ENCODE measurements at regions not wholly inside any gene's neighbourhood (a gene's known extent, or its start where the extent isn't known, plus 50 kb on each side); places are given as distances from the start of the nearest gene placed in this dataset.

DNA sequence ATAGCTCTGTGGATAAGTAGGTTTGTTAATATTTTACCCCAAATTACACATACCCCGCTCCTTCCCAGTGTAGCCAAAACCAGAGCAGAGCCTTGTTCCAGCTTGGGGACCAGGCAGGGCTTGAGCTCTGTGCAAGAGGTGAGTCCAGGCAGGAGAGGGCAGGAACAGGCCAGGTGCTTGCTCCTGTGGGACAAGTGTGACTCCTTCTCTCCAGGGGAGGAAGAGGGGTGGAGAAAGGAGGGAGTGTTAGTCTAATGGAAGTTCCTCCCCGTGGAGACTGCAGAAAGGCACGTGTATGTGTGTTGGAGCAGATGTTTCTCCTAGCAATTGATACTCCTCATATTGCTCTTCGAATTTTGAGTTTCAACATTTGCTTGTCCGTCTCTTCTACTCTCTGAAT lies 201.0 kb downstream of the FGF9 start:
- H3K27me3 Mint-ChIP-seq (ENCODE audit: low read depth, unreplicated experiment): no peaks in the 10 kb centered on the region
- Histone ChIP-seq H3K9ac (ENCODE audit: low read length) (no peak overlapping the region), H3K4me3 (ENCODE audit: insufficient read depth, low read depth, low read length) (no peak overlapping the region), H4K20me1 (ENCODE audit: insufficient read depth, low read length) (no peaks in the 10 kb centered on the region), H3K27me3 (ENCODE audit: insufficient read depth, low read length) (no peaks in the 10 kb centered on the region), H2AFZ (ENCODE audit: low read depth, low read length) (no peak overlapping the region), H3K4me2 (ENCODE audit: low read length) (no peak overlapping the region), H3K27ac (ENCODE audit: low read depth, low read length) (no peak overlapping the region), H3K79me2 (ENCODE audit: insufficient read depth, low read length) (no peaks in the 10 kb centered on the region), H3K9me3 (ENCODE audit: insufficient read depth, low read depth, low read length) (peaks cover 3% of the 10 kb centered on the region), H3K36me3 (ENCODE audit: insufficient read depth, low read length) (no peaks in the 10 kb centered on the region), H3K4me1 (ENCODE audit: insufficient read depth, low read length) (no peaks in the 10 kb centered on the region)
- peaks cover 1% of the 10 kb centered on the region for H3K9me3 Mint-ChIP-seq (ENCODE audit: unreplicated experiment)
- FAIRE-seq (no peak), DNase-seq (ENCODE audit: low read depth) (no peak)
- no peaks in the 10 kb centered on the region for H3K36me3 Mint-ChIP-seq (ENCODE audit: low read depth, unreplicated experiment)
- TF ChIP-seq EZH2 (IDR thresholded peaks at IDR 0.05; ENCODE audit: insufficient read depth, low read length): no peak
- TF ChIP-seq, protein P1, sequence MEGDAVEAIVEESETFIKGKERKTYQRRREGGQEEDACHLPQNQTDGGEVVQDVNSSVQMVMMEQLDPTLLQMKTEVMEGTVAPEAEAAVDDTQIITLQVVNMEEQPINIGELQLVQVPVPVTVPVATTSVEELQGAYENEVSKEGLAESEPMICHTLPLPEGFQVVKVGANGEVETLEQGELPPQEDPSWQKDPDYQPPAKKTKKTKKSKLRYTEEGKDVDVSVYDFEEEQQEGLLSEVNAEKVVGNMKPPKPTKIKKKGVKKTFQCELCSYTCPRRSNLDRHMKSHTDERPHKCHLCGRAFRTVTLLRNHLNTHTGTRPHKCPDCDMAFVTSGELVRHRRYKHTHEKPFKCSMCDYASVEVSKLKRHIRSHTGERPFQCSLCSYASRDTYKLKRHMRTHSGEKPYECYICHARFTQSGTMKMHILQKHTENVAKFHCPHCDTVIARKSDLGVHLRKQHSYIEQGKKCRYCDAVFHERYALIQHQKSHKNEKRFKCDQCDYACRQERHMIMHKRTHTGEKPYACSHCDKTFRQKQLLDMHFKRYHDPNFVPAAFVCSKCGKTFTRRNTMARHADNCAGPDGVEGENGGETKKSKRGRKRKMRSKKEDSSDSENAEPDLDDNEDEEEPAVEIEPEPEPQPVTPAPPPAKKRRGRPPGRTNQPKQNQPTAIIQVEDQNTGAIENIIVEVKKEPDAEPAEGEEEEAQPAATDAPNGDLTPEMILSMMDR (IDR thresholded peaks at IDR 0.05; ENCODE audit: insufficient read depth, low read depth, low read length): no peak
- no peak overlapping the region for H3K27ac Mint-ChIP-seq (ENCODE audit: unreplicated experiment)
- H3K4me1 Mint-ChIP-seq (ENCODE audit: low read depth, unreplicated experiment): peaks cover 2% of the 10 kb centered on the region
- no peak overlapping the region for H3K4me3 Mint-ChIP-seq (ENCODE audit: unreplicated experiment)

DNA sequence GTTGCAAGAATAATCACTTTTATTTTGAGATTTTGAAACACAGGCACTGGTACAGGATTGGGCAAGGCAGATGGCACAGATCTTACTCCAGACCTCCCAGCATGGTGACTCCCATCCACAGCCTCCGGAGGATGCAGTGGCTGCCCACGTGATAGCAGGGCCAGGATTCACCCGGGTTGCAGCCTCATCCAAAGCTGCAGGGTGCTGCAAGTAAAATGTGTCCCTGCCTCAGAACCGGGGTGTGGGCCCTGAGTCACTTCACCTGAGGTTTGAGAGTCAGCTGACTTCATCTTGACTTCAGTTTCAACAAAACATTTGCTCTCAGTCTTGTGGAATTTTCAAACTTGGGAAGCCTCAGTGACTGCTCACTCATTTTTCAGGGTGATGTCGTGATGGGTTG lies 201.9 kb downstream of the FGF9 start:
- H3K4me2 ChIP-seq (ENCODE audit: low read length): no peak overlapping the region
- FAIRE-seq: no peak
- H3K4me1 ChIP-seq (ENCODE audit: insufficient read depth, low read length): no peaks in the 10 kb centered on the region
- TF ChIP-seq, protein P1 (IDR thresholded peaks at IDR 0.05; ENCODE audit: insufficient read depth, low read depth, low read length): no peak
- H3K4me1 Mint-ChIP-seq (ENCODE audit: low read depth, unreplicated experiment): peaks cover 2% of the 10 kb centered on the region
- H3K9me3 Mint-ChIP-seq (ENCODE audit: unreplicated experiment): peaks cover 1% of the 10 kb centered on the region
- no peak overlapping the region for H3K4me3 Mint-ChIP-seq (ENCODE audit: unreplicated experiment)
- no peaks in the 10 kb centered on the region for H4K20me1 ChIP-seq (ENCODE audit: insufficient read depth, low read length)
- no peaks in the 10 kb centered on the region for H3K36me3 Mint-ChIP-seq (ENCODE audit: low read depth, unreplicated experiment)
- no peak overlapping the region for H3K27ac Mint-ChIP-seq (ENCODE audit: unreplicated experiment)
- H3K9me3 ChIP-seq (ENCODE audit: insufficient read depth, low read depth, low read length): peaks cover 3% of the 10 kb centered on the region
- no peak for DNase-seq (ENCODE audit: low read depth)
- no peak overlapping the region for H3K4me3 ChIP-seq (ENCODE audit: insufficient read depth, low read depth, low read length)
- H3K27me3 Mint-ChIP-seq (ENCODE audit: low read depth, unreplicated experiment): no peaks in the 10 kb centered on the region
- no peak overlapping the region for H3K9ac ChIP-seq (ENCODE audit: low read length)
- no peak overlapping the region for H2AFZ ChIP-seq (ENCODE audit: low read depth, low read length)
- H3K79me2 ChIP-seq (ENCODE audit: insufficient read depth, low read length): no peaks in the 10 kb centered on the region
- H3K27me3 ChIP-seq (ENCODE audit: insufficient read depth, low read length): no peaks in the 10 kb centered on the region
- H3K36me3 ChIP-seq (ENCODE audit: insufficient read depth, low read length): no peaks in the 10 kb centered on the region
- H3K27ac ChIP-seq (ENCODE audit: low read depth, low read length): no peak overlapping the region

DNA sequence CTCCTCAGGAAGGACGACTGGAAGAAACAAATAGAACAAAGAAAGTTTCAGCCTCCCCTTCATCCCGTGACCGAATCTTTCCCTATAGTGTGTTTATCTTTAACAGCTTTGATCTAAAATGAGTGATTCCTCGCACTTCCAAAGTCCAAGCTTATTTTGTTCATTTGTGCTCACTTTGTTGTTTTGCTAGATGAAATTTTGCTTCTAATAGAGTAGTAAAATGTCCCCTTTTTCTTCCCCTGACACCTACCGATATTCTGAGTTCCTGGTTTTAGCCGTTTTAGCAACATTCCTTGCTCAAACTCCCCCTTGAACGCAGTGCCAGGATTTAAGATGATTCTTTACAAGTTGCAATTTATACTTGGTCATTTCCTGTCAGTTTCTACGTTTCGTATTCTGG lies 204.2 kb downstream of the FGF9 start:
- no peaks in the 10 kb centered on the region for H3K36me3 ChIP-seq (ENCODE audit: insufficient read depth, low read length)
- peaks cover 7% of the 10 kb centered on the region for H3K9me3 ChIP-seq (ENCODE audit: insufficient read depth, low read depth, low read length)
- TF ChIP-seq, protein P1 (IDR thresholded peaks at IDR 0.05; ENCODE audit: insufficient read depth, low read depth, low read length): no peak
- TF ChIP-seq EZH2 (IDR thresholded peaks at IDR 0.05; ENCODE audit: insufficient read depth, low read length): no peak
- Mint-ChIP-seq H3K9me3 (ENCODE audit: unreplicated experiment) (peaks cover 1% of the 10 kb centered on the region), H3K27ac (ENCODE audit: unreplicated experiment) (no peak overlapping the region), H3K27me3 (ENCODE audit: low read depth, unreplicated experiment) (peaks cover 4% of the 10 kb centered on the region), H3K36me3 (ENCODE audit: low read depth, unreplicated experiment) (no peaks in the 10 kb centered on the region), H3K4me1 (ENCODE audit: low read depth, unreplicated experiment) (peaks cover 2% of the 10 kb centered on the region), H3K4me3 (ENCODE audit: unreplicated experiment) (no peak overlapping the region)
- no peak overlapping the region for H3K4me3 ChIP-seq (ENCODE audit: insufficient read depth, low read depth, low read length)
- H3K79me2 ChIP-seq (ENCODE audit: insufficient read depth, low read length): no peaks in the 10 kb centered on the region
- no peaks in the 10 kb centered on the region for H3K4me1 ChIP-seq (ENCODE audit: insufficient read depth, low read length)
- DNase-seq (ENCODE audit: low read depth) (no peak), FAIRE-seq (no peak)
- H3K27ac ChIP-seq (ENCODE audit: low read depth, low read length): no peak overlapping the region
- no peak overlapping the region for H3K9ac ChIP-seq (ENCODE audit: low read length)
- no peaks in the 10 kb centered on the region for H4K20me1 ChIP-seq (ENCODE audit: insufficient read depth, low read length)
- H3K27me3 ChIP-seq (ENCODE audit: insufficient read depth, low read length): no peaks in the 10 kb centered on the region
- H2AFZ ChIP-seq (ENCODE audit: low read depth, low read length): no peak overlapping the region
- H3K4me2 ChIP-seq (ENCODE audit: low read length): no peak overlapping the region
